GM21528 (cell line): ENCODE measurements at regions not wholly inside any gene's neighbourhood (a gene's known extent, or its start where the extent isn't known, plus 50 kb on each side); places are given as distances from the start of the nearest gene placed in this dataset.

Experiments
- ATAC-seq: cut with Tn5 transposase; IDR thresholded peaks from one replicate; pipeline ENCODE4 v1.9.1; 2021; ENCODE audit warnings: mild to moderate bottlenecking, moderate library complexity; ENCODE audit not compliant: unreplicated experiment, low FRiP score

DNA sequence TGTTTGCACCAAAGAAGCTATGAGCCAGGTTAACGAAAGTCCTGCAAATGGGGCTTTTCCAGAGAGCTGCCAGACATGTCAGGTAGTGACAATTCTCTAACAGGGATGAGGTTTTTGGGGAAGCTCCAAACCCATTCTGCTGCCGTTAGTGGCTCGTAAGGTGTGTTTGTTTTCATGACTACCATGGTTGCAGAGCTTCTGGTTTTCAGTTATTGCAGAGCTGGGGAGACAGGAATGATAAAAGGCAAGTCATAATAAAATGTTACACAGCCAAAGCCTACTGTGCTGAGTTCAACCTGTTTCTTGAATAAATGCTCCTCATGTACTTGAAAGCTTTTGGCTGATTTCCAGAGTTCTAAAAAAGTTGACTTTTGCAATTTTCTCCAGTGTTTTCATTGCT lies 209.2 kb upstream of the STK17B start:
- ATAC-seq, result no peak

GRCh38 chr2:196381464-196381863 lies 210.1 kb upstream of the STK17B start:
- no peak for ATAC-seq

DNA sequence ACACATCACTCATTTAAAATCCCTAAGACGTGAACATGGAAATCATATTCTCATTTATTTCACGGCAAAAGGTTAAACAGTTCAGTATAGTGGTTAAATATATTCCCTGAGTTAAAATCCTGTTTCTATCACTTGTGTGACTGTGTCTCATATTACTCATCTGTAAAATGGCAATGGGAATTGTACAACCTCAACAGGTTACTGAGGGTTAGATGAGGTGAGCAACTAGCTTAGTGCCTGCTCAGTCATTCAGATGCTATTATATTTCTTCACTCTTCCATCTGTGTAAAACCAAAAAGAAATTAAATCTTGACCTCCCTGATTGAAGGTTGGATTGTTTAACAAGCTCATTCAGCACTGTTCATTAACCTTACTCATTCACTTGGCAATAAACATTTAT lies 212.4 kb upstream of the STK17B start:
- no peak for ATAC-seq

DNA sequence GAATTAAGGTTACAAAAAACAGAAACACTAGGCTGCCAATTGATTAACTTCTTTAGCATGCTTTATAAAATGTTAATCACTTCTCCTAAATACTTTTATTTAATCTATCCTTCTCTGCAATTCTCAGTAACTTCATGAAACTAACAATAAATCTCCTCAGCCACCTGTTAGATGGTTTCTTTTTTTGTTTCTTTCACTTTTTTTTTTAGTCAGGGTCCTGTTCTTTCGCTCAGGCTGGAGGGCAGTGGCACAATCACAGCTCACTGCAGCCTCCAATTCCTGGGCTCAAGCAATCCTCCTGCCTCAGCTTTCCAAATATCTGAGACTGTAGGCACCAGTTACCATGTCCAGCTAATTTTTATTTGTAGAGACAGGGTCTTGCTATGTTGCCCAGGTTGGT lies 213.4 kb upstream of the STK17B start:
- peak; percentile 67 for ATAC-seq

GRCh38 chr2:196389670-196390069 lies 218.3 kb upstream of the STK17B start:
- ATAC-seq, result no peak

- no peak for ATAC-seq
Measured at GRCh38 chr2:196390243-196391148, 219.1 kb upstream of the STK17B start.

DNA sequence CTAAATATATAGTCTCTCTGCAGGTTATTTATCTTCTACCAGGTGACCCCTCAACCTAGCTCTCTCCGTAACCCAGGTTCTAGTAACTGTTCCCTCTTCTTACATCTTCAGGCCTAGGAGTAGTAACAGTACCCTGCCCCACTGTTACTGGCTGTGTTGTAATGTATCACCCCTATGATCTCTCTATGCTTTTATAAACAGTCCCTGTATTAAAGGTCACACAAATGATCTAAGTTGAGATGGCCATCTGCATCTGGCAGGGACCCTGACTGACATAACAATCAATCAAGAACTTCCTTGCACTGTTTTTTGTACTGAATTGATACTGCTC lies 219.7 kb upstream of the STK17B start:
- ATAC-seq, result no peak

GRCh38 chr2:196399096-196399495 lies 227.7 kb upstream of the STK17B start:
- no peak for ATAC-seq

GRCh38 chr2:196399722-196400691 lies 228.6 kb upstream of the STK17B start:
- no peak for ATAC-seq

- no peak for ATAC-seq
Measured at GRCh38 chr2:196403471-196403870, 232.1 kb upstream of the STK17B start.

DNA sequence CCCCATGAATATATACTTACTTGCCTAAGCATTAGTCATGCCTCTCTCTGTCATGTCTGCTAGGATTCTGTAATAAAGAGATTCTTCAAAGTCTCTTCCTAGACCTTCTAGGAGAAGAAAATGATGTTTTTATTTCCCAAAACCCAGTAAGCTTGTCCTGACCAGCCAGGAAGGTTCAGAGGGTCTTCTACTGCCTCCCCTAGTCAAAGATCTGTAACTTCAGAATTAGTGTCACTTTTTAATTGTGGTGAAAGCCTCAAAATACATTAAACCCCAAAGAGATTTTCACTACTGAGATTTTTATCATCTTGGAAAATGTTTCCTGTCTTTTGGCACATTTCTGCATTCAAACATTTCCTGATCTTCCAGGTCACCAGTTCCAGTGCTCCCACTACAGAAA lies 232.9 kb upstream of the STK17B start:
- no peak for ATAC-seq

DNA sequence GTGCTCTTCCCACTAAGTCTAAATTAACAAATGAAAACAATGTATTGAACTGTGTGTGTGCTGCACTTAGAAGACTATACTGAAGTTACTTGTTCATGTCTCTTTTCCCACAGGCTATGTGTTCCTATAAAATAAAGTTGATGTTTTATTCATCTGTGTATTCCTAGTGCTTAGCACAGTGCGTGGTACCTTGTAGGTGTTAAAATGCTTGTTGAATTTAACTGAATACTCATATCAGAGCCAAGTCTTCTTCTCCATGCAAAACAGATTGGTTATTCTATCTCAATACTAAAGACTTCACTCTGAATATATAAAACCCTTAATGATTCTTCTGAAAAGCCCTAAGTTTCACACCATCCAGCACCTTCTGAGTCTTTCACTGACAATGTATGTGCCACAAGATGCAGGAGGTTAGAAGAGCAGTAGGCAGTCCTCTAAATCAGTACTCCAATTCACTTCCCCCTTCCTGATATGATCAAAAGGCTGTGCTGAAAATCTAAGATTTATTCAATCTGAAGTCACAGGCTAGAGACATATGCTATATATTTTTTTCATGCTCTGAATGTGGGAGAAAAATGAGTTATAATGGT lies 231.7 kb upstream of the CCDC150 start:
- ATAC-seq, result no peak

DNA sequence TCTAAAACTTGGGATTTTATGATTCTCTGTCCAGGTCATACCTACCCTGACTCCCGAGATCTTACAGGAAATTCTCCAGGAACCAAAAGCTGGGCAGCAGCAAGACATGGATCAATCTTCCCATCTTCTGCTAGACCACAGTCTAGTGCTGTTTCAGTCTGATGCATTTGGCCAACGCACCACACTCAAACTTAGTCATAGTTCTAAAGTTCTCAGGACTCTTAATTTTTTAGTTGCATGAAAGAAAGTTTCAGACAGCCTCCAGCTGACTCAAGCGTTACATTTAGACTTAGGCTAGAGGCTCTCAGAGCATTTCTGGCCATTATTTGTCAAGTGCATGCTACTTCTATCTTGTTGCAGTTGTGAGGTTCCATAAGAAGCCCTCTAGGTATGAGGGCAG lies 230.1 kb upstream of the CCDC150 start:
- ATAC-seq, result no peak

- no peak for ATAC-seq
Measured at GRCh38 chr2:196410008-196410407, 229.5 kb upstream of the CCDC150 start.

DNA sequence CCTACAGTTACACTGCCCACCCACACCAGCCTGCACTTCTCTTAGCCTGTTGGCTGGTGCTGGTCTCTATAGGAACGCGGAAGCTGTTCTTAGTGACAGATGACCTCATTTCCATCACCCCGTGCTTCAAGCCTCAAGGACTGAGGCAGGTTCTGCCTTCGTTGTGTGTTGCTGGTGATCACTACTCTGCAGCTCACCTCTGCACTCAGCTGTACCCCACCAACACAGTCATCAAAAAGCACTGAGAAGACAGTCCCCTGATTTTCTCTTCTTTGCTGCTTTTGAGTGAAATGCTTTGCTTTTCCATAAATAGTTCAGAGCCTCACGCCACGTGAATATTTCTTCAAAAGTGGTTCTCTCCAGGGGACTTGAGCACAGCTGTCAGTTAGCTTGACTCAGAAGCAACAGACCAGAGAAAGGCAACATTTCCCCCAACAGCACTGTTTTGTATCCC lies 225.7 kb upstream of the CCDC150 start:
- peak; percentile 86 for ATAC-seq

GRCh38 chr2:196415384-196415783 lies 224.1 kb upstream of the CCDC150 start:
- ATAC-seq, result no peak

DNA sequence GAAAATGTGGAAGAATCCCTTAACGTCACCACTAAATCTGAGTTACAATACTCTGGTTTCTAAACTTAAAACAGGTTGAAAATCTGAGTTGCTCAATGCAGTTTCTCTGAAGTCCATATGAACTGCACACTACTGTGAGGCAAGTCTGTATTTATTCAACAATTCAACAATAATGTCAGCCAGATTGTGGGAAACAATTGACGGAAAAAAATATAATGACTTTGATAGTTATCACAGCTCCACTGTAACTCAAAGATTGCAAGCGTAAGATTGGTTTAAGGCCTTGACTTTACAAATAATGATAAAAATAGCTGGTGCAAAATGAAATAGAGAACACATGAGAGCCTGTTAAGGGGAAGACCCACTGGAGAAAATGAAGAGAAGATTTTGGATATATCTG lies 219.4 kb upstream of the CCDC150 start:
- no peak for ATAC-seq

GRCh38 chr2:196421880-196422279 lies 217.6 kb upstream of the CCDC150 start:
- ATAC-seq, result no peak

- ATAC-seq, result no peak
Measured at GRCh38 chr2:196422361-196422760, 217.2 kb upstream of the CCDC150 start.

- ATAC-seq, result no peak
Measured at GRCh38 chr2:196426122-196426521, 213.4 kb upstream of the CCDC150 start.
